ENCODE measurements at regions not wholly inside any gene's neighbourhood (a gene's known extent, or its start where the extent isn't known, plus 50 kb on each side); places are given as distances from the start of the nearest gene placed in this dataset.

GRCh38 chr18:69209761-69210160, 190.9 kb upstream of the DOK6 start:
- ATAC-seq (no peak), DNase-seq (no peak)
- intact Hi-C loops (cut with DNase I), result no loop called here

DNA sequence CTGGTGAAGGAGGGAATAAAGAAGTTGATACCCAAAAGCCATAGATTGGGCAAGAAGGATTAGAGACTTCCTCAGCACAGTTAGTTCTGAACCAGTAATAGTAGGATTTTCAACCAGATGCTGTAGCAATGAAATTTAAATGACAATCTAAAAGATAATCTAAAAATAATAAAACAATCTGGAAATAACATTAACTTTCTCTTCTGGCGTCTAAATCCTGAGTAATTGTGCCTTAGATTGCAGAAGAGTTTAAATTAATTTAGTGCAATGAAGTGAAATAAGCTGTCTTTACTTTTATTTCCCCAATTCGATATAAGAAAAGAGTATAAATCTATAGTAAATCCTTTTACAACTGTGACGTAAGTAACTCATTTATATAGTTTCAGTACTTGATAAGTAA, 186.8 kb upstream of the DOK6 start:
- no peak for DNase-seq
- ATAC-seq, result no peak
- intact Hi-C loops (cut with DNase I), result no loop called here

DNA sequence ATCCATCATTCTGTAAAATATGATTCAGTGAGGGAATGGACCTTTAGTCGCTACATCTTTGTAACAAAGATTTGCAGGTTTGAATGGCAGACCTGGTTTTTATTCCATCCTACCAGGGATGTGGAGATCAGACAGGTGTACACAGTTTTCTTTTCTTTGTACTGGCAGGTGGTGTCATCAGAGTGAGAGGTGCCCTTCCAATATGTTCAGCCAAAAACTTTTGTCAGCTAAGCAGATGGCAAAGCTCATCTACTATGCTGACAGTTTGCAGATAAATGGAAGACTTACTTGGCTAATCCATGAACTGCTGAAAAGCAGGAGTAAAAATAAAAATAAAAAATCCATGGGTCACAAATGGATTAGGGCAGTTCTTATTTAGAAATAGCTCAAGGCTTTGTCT, 185.5 kb upstream of the DOK6 start:
- intact Hi-C loops (cut with DNase I), result no loop called here
- ATAC-seq, result no peak
- no peak for DNase-seq

- peak in 1 of 2 donors; percentile 47 for ATAC-seq
- intact Hi-C loops (cut with DNase I), result no loop called here
- no peak for DNase-seq
These were observed 184.4 kb upstream of the DOK6 start for GRCh38 chr18:69216321-69216720.

- ATAC-seq (no peak), DNase-seq (no peak)
- intact Hi-C loops (cut with DNase I), result no loop called here
These were observed 183.3 kb upstream of the DOK6 start for GRCh38 chr18:69217196-69218000.

DNA sequence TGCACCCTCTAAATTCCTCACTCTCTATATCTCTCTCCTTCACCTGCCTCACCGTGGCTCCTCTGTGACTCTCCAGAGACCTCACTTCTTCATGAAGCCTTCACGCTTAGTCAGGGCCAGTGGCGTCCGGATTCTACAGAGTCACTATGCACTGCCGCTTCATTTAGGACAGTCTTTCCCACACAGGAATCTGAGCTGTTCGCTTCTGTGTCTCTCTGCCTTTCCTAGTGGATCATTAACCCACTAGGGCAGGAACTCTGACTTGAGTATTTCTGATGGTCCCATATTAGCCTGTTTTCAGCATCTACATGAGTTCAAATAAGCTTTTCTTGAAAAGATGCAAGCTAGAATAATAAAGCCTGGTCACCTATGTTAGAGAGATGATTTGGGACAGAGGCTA, 180.2 kb upstream of the DOK6 start:
- no peak for ATAC-seq

DNA sequence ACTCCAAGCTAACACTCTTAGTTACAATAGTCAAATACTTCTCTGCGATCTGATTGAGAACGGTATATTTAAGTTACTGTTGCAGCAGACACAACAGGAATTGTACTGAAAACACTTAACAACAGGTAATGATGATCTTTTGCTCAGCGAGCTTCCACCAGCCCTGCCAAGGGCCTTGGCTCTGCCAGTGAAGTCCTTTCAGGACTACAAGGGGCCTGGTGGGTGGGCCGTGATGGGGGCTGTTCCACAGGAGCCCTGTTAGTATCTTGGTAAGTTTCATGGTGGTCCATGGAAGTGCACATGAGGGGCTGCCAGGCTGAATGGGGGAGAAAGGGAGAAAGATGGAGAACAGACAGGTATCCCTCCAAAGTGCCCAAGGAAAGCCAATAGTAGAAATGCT, 178.6 kb upstream of the DOK6 start:
- no peak for ATAC-seq
- no peak for DNase-seq
- intact Hi-C loops (cut with DNase I), result no loop called here

More for the DNA sequence above, 180.2 kb upstream of the DOK6 start:
- intact Hi-C loops (cut with DNase I), result no loop called here
- DNase-seq, result no peak

DNA sequence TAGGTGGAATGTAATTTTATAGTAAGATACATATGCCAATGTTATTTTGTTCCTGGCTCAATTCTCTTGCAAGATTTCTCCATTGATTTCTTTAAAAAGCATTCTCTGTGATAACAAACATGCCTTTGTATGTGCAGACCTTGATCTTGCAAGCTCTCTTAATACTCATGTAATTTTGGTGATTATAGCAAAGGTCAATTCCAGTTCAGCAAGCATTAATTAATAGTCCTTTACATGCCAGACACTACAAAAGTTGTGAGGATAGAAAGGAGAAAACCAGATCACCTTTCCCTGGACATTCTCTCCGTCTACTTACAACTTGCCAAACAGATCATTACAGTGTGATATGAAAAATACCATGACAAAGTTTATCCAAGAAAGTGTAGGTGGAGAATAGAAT, 173.7 kb upstream of the DOK6 start:
- intact Hi-C loops (cut with DNase I), result no loop called here

DNA sequence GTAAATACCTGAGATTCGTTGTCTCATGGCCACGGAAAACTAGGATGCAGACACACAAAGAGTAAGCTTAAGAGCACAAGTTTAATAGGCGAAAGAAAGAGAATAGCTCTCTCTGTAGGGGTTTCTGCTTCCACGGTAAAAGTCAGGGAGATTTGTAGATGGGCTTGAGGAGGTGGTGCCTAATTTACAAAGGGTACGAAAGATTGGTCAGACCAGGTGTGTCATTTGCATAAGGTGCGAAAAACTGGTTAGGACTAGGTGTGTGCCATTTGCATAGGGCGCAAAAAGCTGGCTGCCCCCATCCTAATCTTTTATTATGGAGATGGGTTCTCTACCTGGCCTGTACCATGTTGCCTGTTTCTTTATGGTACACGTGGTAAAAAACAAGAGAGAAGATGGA, 170.5 kb upstream of the DOK6 start:
- DNase-seq (no peak), ATAC-seq (no peak)
- intact Hi-C loops (cut with DNase I), result no loop called here

More for the DNA sequence above, 173.7 kb upstream of the DOK6 start:
- DNase-seq (no peak), ATAC-seq (no peak)

- intact Hi-C loops (cut with DNase I), result no loop called here
- DNase-seq (no peak), ATAC-seq (peak; percentile 50 to 78)
These were observed 167.1 kb upstream of the DOK6 start for GRCh38 chr18:69233465-69234054.

DNA sequence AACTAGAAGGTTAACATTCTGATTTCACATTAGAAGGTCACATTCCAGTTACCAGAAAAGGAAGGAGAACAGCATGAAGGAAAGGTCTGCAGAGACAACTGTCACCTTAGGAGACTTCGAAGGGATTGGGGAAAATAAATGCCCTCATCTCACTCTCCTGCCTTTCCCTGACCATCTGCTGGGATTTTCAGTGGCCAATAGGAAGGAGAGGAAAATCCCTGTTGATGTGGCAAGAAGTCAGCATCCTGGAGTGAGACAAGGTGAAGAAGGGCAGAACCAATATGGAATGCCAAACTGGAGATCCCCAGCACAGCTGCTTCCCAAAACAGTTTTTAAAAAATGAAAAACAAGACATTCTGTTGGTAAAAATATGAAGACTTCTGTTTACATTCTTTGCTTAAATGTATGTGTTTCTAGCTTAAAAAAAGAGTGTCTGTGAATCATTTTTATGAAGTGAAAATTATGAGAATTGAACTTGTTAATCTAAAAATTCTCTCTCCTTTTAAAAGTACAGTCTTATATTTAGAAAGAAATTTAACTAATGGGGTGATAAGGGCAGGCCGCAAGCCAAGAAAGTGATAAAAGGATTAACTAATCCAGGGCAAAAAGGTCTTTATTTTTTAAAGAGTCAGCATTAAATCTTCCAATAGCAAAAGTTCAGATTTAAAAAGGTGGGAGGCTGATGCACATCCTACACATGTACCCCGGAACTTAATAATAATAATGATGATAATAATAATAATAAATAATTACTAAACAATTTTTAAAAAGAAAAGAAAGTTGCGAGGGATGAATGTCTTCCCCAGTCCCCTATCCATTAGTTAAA, 160.6 kb upstream of the DOK6 start:
- intact Hi-C loops (cut with DNase I), result no loop called here
- DNase-seq, result no peak
- ATAC-seq, result peak in 1 of 2 donors; percentile 41

DNA sequence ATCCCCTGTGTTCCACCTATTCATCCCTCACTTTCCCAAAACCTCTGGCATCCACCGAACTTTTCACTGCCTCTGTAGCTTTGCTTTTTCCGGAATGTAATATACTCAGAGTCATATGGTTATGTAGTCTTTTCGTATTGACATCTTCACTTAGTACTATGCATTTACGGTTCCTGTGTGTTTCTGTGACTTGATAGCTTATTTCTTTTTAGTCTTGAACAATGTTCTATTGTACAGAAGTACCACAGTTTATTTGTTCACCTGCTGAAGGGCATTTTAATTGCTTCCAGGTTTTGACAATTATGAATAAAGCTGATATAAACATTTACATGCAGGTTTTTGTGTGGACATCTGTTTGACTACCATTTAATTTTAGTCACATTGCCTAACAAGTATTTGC, 154.7 kb upstream of the DOK6 start:
- ATAC-seq (no peak), DNase-seq (no peak)
- intact Hi-C loops (cut with DNase I), result no loop called here

DNA sequence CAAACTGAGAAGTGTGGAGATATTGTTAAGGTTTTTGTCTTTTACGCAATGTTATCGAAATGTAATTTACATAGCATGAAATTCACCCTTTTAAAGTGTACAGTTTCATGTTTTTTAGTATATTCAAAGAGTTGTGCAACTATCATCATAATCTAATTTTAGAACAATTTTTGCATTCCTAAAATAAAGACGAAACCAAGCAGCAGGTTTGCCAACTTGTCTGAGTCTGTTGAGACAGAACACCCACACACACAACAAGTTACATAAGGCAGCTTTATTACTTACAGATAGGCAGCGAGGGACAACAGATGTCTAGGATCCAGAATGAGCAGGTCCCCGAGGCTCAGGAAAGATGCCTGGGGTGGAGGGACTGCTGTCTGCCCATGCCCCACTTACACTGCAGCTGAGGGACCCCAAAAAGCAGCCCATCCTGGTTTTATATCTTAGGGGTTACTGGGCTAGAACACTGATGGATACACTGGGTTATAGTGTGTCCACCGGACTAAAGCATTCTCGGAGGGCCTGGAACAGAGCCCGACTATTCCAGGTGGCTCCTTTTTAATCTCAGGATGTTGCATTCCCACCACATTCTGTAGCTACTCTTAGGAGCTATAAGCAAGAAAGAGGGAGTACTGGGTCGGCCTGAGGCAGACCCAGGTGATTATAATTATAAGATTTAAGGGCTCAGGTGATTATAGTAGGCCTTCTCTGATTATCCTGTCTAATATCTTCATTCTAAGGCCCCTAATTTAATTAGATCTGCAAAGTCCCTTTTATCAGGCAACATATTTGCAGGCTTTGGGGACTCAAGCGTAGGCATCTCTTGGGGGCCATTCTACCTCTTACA, 150.2 kb upstream of the DOK6 start:
- intact Hi-C loops (cut with DNase I), result no loop called here
- peak in 1 of 2 donors; percentile 57 for ATAC-seq
- no peak for DNase-seq

DNA sequence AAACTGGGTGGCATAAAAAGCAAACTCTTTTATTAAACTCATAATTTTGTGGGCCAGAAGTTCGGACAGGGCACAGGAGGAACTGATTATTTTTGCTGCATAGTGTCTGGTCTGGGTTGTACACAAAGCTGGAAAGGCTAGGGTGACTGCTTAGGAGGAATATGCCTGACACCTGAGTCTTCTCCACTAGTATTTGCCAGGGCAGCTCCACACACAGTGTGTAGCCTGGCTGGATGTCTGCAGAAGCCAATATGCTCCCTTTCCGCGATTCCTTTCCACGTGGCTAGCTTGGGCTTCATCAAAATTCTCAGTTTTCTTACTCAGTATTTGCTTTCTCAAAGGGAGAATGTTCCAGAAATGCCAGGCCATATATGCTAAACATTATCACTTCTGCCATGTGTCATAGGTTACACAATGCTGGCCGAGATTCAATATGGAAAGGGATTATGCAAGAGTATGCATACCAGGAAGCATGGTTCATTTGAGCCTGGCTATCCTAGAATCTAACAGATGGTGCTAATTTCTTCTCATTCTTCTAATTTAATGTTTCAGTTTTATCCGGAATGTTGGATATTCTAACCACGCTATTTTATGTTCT, 142.7 kb upstream of the DOK6 start:
- intact Hi-C loops (cut with DNase I), result no loop called here
- DNase-seq (no peak), ATAC-seq (peak in 1 of 2 donors; percentile 64)

DNA sequence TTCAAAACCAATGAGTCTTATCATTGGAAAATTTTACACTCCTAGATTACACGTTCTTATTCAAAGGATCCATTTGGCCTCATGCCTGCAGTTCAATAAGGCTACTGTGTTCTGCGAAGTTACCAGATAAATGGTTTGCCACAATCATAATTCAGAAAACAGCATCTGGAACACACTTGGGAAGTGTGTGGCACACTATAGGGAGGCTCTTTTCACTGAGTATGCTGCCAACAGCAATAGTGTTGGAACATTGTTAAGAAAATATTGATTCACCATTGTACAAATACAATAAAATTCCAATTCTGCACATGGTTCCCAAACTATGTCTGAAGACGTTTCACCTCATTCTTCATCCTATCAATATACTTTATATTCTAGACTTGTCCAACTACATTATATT, 141.4 kb upstream of the DOK6 start:
- intact Hi-C loops (cut with DNase I), result no loop called here
- DNase-seq, result no peak
- ATAC-seq, result no peak

GRCh38 chr18:69261406-69261805, 139.3 kb upstream of the DOK6 start:
- intact Hi-C loops (cut with DNase I), result no loop called here
- DNase-seq, result no peak
- no peak for ATAC-seq

GRCh38 chr18:69265656-69266055, 135.0 kb upstream of the DOK6 start:
- DNase-seq (no peak), ATAC-seq (no peak)
- intact Hi-C loops (cut with DNase I), result no loop called here

- intact Hi-C loops (cut with DNase I), result no loop called here
- no peak for DNase-seq
These were observed 132.8 kb upstream of the DOK6 start for GRCh38 chr18:69267895-69268294.

GRCh38 chr18:69282371-69282770, 118.3 kb upstream of the DOK6 start:
- ATAC-seq (no peak), DNase-seq (no peak)
- intact Hi-C loops (cut with DNase I), result no loop called here

More at GRCh38 chr18:69267895-69268294, 132.8 kb upstream of the DOK6 start:
- no peak for ATAC-seq

Data from left cardiac atrium (tissue), 4 donors.